ENCODE measurements at regions not wholly inside any gene's neighbourhood (a gene's known extent, or its start where the extent isn't known, plus 50 kb on each side); places are given as distances from the start of the nearest gene placed in this dataset.

GRCh38 chr3:193055352-193055751 is 137.7 kb upstream of the MB21D2 start:
- TF ChIP-seq, protein P1, sequence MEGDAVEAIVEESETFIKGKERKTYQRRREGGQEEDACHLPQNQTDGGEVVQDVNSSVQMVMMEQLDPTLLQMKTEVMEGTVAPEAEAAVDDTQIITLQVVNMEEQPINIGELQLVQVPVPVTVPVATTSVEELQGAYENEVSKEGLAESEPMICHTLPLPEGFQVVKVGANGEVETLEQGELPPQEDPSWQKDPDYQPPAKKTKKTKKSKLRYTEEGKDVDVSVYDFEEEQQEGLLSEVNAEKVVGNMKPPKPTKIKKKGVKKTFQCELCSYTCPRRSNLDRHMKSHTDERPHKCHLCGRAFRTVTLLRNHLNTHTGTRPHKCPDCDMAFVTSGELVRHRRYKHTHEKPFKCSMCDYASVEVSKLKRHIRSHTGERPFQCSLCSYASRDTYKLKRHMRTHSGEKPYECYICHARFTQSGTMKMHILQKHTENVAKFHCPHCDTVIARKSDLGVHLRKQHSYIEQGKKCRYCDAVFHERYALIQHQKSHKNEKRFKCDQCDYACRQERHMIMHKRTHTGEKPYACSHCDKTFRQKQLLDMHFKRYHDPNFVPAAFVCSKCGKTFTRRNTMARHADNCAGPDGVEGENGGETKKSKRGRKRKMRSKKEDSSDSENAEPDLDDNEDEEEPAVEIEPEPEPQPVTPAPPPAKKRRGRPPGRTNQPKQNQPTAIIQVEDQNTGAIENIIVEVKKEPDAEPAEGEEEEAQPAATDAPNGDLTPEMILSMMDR (IDR thresholded peaks at IDR 0.05; ENCODE audit: low read depth, low read length), result no peak
- TF ChIP-seq, protein P2, sequence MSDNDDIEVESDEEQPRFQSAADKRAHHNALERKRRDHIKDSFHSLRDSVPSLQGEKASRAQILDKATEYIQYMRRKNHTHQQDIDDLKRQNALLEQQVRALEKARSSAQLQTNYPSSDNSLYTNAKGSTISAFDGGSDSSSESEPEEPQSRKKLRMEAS (IDR thresholded peaks at IDR 0.05; ENCODE audit: low read depth, low read length), result no peak
